GM23338 (cell line): ENCODE measurements at regions not wholly inside any gene's neighbourhood (a gene's known extent, or its start where the extent isn't known, plus 50 kb on each side); places are given as distances from the start of the nearest gene placed in this dataset.

Experiments
- ATAC-seq: fragments of 200-7000 bp; cut with Tn5 transposase; 3 replicates; pipeline ENCODE4 v1.9.1; 2020
- DNase-seq: peaks from one replicate; pipeline ENCODE4 v3.0.0-alpha.2; 2015; ENCODE audit warnings: low spot score
- H2AFZ ChIP-seq: fragments of 200-600 bp; sonication (generic); 2 replicates; pipeline ENCODE4 v1.8.0; 2016; ENCODE audit warnings: antibody characterized with exemption, mild to moderate bottlenecking, moderate library complexity
- H3F3A ChIP-seq: fragments of 200-600 bp; sonication (generic); replicated peaks from 2 replicates; pipeline ENCODE4 v1.8.0; 2017; ENCODE audit warnings: antibody characterized with exemption, mixed run types, low read depth
- H3K27ac ChIP-seq: fragments of 200-600 bp; sonication (generic); 2 replicates; pipeline ENCODE4 v1.6.1; 2016; ENCODE audit warnings: low read depth
- H3K27me3 ChIP-seq: fragments of 200-600 bp; sonication (generic); 2 replicates; pipeline ENCODE4 v1.8.0; 2016; ENCODE audit warnings: mild to moderate bottlenecking, mixed run types, moderate library complexity; ENCODE audit not compliant: insufficient read depth
- H3K36me3 ChIP-seq: fragments of 200-600 bp; sonication (generic); 2 replicates; pipeline ENCODE4 v1.8.0; 2016; ENCODE audit warnings: mild to moderate bottlenecking; ENCODE audit not compliant: insufficient read depth
- H3K4me1 ChIP-seq: fragments of 200-600 bp; sonication (generic); 2 replicates; pipeline ENCODE4 v1.8.0; 2016; ENCODE audit warnings: mild to moderate bottlenecking, moderate library complexity; ENCODE audit not compliant: insufficient read depth
- H3K4me2 ChIP-seq: fragments of 200-600 bp; sonication (generic); 2 replicates; pipeline ENCODE4 v1.7.1; 2017; ENCODE audit warnings: mixed run types
- H3K4me3 ChIP-seq: fragments of 200-600 bp; sonication (generic); 2 replicates; pipeline ENCODE4 v1.6.1; 2016; ENCODE audit warnings: mixed run types
- H3K79me2 ChIP-seq: fragments of 200-600 bp; sonication (generic); replicated peaks from 2 replicates; pipeline ENCODE4 v1.8.0; 2017; ENCODE audit warnings: mild to moderate bottlenecking; ENCODE audit not compliant: insufficient read depth
- H3K9me2 ChIP-seq: fragments of 200-600 bp; sonication (generic); 2 replicates; pipeline ENCODE4 v1.8.0; 2017; ENCODE audit not compliant: insufficient read depth
- H4K20me1 ChIP-seq: fragments of 200-600 bp; sonication (generic); replicated peaks from 2 replicates; pipeline ENCODE4 v1.8.0; 2017; ENCODE audit warnings: mild to moderate bottlenecking; ENCODE audit not compliant: insufficient read depth
- H3K27ac Mint-ChIP-seq: 2 replicates; pipeline ENCODE4 v1.8.0; 2020; ENCODE audit warnings: inconsistent platforms, mild to moderate bottlenecking, moderate library complexity, mixed read lengths
- H3K27me3 Mint-ChIP-seq: 3 replicates; pipeline ENCODE4 v1.8.0; 2022; ENCODE audit warnings: low read depth, mild to moderate bottlenecking, moderate library complexity, mixed read lengths, inconsistent platforms; ENCODE audit not compliant: insufficient read depth, poor library complexity
- H3K36me3 Mint-ChIP-seq: 3 replicates; pipeline ENCODE4 v1.8.0; 2021; ENCODE audit warnings: low read depth, mild to moderate bottlenecking, inconsistent platforms, moderate library complexity, mixed read lengths
- H3K4me1 Mint-ChIP-seq: 3 replicates; pipeline ENCODE4 v1.8.0; 2020; ENCODE audit warnings: mild to moderate bottlenecking, inconsistent platforms, mixed read lengths
- H3K4me3 Mint-ChIP-seq: 3 replicates; pipeline ENCODE4 v1.8.0; 2021; ENCODE audit warnings: moderate library complexity, mild to moderate bottlenecking, inconsistent platforms, mixed read lengths
- H3K9me3 Mint-ChIP-seq: 3 replicates; pipeline ENCODE4 v1.8.0; 2020; ENCODE audit warnings: moderate library complexity, mild to moderate bottlenecking, inconsistent platforms, mixed read lengths
- STAT1 ChIP-seq: IDR thresholded peaks from one replicate; pipeline ENCODE4 v1.6.1; 2016; ENCODE audit warnings: antibody characterized with exemption; ENCODE audit not compliant: unreplicated experiment
- ZNF114 ChIP-seq: fragments of 250-450 bp; sonication (Bioruptor Pico); IDR thresholded peaks from 2 replicates; pipeline ENCODE4 v1.5.0; 2020; ENCODE audit warnings: mild to moderate bottlenecking, moderate library complexity
- ZNF331 ChIP-seq: fragments of 250-450 bp; sonication (Bioruptor Pico); IDR thresholded peaks from 2 replicates; pipeline ENCODE4 v1.5.0; 2020; ENCODE audit warnings: low read depth, mild to moderate bottlenecking, moderate library complexity
- TF ChIP-seq, protein P1 (sequence below): fragments of 250-450 bp; sonication (Bioruptor Pico); IDR thresholded peaks from 2 replicates; pipeline ENCODE4 v1.5.0; 2020; ENCODE audit warnings: mild to moderate bottlenecking, moderate library complexity
- TF ChIP-seq, protein P2 (sequence below), 2 experiments: fragments of 200-600 bp in 1 of 2; sonication (generic) in 1 of 2; conservative IDR thresholded peaks; 2 replicates each; pipeline versions ENCODE4 v1.5.1 to v1.6.1; 2016 to 2017; ENCODE audit warnings: antibody characterized with exemption in 2 of 2, low read depth in 2 of 2, mild to moderate bottlenecking in 2 of 2, moderate library complexity in 1 of 2

DNA sequence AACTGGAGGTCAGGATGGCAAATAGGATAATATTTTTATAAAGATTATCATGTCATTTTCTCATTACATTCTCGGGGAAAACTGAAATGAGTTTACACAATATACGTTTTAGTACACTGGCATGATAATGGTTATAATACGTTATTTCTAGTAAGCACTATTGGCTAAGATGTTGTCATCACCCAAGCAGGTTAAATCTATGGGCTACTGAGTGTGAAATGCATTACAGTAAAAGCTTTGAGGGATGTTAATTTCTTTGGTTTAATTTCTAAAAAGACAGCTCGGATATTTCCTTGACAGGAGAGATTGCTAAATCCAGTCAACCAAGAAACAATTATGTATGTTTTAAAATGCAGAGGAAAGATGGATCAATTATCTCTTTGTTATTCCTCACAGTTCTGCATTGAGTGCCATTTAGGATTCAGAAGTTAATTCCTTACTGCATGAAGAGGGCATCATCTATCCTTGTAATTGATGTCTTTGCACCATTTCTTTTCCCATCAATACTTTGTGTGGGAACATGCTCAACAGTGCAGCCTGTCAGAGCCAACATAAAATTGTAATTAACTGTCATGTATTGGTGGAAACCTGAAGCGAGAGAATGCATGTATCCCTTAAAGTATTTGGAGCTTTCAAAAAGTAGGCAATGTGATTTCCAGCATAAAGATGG lies 222.4 kb upstream of the ZP4 start (continued):
- TF ChIP-seq, protein P1, sequence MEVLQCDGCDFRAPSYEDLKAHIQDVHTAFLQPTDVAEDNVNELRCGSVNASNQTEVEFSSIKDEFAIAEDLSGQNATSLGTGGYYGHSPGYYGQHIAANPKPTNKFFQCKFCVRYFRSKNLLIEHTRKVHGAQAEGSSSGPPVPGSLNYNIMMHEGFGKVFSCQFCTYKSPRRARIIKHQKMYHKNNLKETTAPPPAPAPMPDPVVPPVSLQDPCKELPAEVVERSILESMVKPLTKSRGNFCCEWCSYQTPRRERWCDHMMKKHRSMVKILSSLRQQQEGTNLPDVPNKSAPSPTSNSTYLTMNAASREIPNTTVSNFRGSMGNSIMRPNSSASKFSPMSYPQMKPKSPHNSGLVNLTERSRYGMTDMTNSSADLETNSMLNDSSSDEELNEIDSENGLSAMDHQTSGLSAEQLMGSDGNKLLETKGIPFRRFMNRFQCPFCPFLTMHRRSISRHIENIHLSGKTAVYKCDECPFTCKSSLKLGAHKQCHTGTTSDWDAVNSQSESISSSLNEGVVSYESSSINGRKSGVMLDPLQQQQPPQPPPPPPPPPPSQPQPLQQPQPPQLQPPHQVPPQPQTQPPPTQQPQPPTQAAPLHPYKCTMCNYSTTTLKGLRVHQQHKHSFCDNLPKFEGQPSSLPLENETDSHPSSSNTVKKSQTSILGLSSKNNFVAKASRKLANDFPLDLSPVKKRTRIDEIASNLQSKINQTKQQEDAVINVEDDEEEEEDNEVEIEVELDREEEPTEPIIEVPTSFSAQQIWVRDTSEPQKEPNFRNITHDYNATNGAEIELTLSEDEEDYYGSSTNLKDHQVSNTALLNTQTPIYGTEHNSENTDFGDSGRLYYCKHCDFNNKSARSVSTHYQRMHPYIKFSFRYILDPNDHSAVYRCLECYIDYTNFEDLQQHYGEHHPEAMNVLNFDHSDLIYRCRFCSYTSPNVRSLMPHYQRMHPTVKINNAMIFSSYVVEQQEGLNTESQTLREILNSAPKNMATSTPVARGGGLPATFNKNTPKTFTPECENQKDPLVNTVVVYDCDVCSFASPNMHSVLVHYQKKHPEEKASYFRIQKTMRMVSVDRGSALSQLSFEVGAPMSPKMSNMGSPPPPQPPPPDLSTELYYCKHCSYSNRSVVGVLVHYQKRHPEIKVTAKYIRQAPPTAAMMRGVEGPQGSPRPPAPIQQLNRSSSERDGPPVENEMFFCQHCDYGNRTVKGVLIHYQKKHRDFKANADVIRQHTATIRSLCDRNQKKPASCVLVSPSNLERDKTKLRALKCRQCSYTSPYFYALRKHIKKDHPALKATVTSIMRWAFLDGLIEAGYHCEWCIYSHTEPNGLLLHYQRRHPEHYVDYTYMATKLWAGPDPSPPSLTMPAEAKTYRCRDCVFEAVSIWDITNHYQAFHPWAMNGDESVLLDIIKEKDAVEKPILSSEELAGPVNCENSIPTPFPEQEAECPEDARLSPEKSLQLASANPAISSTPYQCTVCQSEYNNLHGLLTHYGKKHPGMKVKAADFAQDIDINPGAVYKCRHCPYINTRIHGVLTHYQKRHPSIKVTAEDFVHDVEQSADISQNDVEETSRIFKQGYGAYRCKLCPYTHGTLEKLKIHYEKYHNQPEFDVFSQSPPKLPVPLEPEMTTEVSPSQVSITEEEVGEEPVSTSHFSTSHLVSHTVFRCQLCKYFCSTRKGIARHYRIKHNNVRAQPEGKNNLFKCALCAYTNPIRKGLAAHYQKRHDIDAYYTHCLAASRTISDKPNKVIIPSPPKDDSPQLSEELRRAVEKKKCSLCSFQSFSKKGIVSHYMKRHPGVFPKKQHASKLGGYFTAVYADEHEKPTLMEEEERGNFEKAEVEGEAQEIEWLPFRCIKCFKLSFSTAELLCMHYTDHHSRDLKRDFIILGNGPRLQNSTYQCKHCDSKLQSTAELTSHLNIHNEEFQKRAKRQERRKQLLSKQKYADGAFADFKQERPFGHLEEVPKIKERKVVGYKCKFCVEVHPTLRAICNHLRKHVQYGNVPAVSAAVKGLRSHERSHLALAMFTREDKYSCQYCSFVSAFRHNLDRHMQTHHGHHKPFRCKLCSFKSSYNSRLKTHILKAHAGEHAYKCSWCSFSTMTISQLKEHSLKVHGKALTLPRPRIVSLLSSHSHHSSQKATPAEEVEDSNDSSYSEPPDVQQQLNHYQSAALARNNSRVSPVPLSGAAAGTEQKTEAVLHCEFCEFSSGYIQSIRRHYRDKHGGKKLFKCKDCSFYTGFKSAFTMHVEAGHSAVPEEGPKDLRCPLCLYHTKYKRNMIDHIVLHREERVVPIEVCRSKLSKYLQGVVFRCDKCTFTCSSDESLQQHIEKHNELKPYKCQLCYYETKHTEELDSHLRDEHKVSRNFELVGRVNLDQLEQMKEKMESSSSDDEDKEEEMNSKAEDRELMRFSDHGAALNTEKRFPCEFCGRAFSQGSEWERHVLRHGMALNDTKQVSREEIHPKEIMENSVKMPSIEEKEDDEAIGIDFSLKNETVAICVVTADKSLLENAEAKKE = no peak

DNA sequence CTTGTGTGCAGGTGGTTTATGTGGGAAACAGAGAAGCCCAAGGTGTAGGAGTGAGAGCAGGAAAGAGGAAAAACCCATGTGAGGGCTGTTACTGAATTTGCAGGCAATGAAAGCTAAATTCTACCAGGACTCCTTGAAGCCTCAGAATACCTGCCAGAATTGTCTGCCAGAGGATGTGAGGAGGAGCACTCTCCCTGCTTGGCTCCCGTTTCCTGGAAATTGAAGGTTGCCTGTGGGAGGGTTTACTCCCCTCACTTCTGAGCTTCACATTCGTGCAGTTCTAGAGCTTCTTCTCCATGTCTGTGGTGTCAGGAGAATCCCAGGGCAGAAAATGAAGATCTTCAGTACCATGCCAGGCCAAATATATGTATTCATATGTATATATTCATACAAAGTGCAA lies 220.8 kb upstream of the ZP4 start:
- Histone ChIP-seq H3K4me1 (peaks cover 15% of the 10 kb centered on the region; the same call in 1 of the 2 replicates), H3K9me2 (0 out of 2 replicates have a peak, but pooled peaks cover 5% of the 10 kb centered on the region), H3K27ac (no peak overlapping the region), H3K4me2 (no peak overlapping the region), H3K79me2 (no peaks in the 10 kb centered on the region), H4K20me1 (no peaks in the 10 kb centered on the region), H3F3A (no peaks in the 10 kb centered on the region), H3K36me3 (no peaks in the 10 kb centered on the region), H2AFZ (no peak overlapping the region), H3K4me3 (no peak overlapping the region), H3K27me3 (no peaks in the 10 kb centered on the region)
- ATAC-seq (no peak), DNase-seq (no peak)
- Mint-ChIP-seq H3K4me3 (no peak overlapping the region), H3K27me3 (peaks cover 2% of the 10 kb centered on the region), H3K36me3 (no peaks in the 10 kb centered on the region), H3K4me1 (peaks cover 26% of the 10 kb centered on the region), H3K27ac (no peak overlapping the region), H3K9me3 (no peaks in the 10 kb centered on the region)
- TF ChIP-seq STAT1 (no peak), ZNF331 (no peak), ZNF114 (CRISPR knock-in tag) (no peak)
- TF ChIP-seq, protein P2, sequence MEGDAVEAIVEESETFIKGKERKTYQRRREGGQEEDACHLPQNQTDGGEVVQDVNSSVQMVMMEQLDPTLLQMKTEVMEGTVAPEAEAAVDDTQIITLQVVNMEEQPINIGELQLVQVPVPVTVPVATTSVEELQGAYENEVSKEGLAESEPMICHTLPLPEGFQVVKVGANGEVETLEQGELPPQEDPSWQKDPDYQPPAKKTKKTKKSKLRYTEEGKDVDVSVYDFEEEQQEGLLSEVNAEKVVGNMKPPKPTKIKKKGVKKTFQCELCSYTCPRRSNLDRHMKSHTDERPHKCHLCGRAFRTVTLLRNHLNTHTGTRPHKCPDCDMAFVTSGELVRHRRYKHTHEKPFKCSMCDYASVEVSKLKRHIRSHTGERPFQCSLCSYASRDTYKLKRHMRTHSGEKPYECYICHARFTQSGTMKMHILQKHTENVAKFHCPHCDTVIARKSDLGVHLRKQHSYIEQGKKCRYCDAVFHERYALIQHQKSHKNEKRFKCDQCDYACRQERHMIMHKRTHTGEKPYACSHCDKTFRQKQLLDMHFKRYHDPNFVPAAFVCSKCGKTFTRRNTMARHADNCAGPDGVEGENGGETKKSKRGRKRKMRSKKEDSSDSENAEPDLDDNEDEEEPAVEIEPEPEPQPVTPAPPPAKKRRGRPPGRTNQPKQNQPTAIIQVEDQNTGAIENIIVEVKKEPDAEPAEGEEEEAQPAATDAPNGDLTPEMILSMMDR (conservative IDR thresholded peaks at IDR 0.05; ENCODE audit: low read depth in 2 of 2) = no peak
- TF ChIP-seq, protein P1 = no peak
